ENCODE measurements at regions not wholly inside any gene's neighbourhood (a gene's known extent, or its start where the extent isn't known, plus 50 kb on each side); places are given as distances from the start of the nearest gene placed in this dataset.

- TF ChIP-seq CTCF (IDR thresholded peaks at IDR 0.05) (no peak), POLR2A (IDR thresholded peaks at IDR 0.05) (no peak), EP300 (IDR thresholded peaks at IDR 0.05) (no peak)
Measured at GRCh38 chr3:161576311-161576710, 79.7 kb downstream of the OTOL1 start.

All from upper lobe of left lung (tissue), 4 donors.